ENCODE measurements at regions not wholly inside any gene's neighbourhood (a gene's known extent, or its start where the extent isn't known, plus 50 kb on each side); places are given as distances from the start of the nearest gene placed in this dataset.

GRCh38 chr1:90391126-90391525 is 326.0 kb downstream of the BARHL2 start:
- Histone ChIP-seq H3K4me1 (ENCODE audit: insufficient read depth, low read length) (0 out of 2 replicates have a peak, but pooled peaks cover 5% of the 10 kb centered on the region), H3K36me3 (ENCODE audit: insufficient read depth, low read length) (no peaks in the 10 kb centered on the region), H3K9ac (ENCODE audit: low read depth, low read length) (no peak overlapping the region), H3K9me3 (ENCODE audit: control insufficient read depth, insufficient read depth, low read length) (no peaks in the 10 kb centered on the region)

DNA sequence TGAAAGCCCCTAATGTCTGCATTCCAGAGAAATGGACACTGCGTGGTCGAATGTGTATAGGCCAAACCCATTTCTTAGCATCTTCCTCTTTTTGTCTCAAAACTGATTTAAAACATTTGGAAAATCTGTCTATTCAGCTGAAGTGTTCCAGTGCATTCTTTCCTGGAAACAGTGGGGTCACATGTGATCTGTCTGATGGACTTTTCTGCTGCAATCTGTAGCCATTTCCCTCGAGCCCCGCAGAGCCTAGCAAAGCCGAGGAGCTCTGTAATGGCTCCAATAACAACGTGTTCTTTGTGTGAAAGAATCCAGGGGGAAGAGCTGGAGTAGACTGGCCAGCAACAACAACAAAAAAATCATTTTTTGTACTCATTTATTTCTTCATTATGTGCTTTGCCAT is 329.3 kb downstream of the BARHL2 start:
- H3K4me1 ChIP-seq (ENCODE audit: insufficient read depth, low read length), result peaks cover 8% of the 10 kb centered on the region; the same call in 1 of the 2 replicates

DNA sequence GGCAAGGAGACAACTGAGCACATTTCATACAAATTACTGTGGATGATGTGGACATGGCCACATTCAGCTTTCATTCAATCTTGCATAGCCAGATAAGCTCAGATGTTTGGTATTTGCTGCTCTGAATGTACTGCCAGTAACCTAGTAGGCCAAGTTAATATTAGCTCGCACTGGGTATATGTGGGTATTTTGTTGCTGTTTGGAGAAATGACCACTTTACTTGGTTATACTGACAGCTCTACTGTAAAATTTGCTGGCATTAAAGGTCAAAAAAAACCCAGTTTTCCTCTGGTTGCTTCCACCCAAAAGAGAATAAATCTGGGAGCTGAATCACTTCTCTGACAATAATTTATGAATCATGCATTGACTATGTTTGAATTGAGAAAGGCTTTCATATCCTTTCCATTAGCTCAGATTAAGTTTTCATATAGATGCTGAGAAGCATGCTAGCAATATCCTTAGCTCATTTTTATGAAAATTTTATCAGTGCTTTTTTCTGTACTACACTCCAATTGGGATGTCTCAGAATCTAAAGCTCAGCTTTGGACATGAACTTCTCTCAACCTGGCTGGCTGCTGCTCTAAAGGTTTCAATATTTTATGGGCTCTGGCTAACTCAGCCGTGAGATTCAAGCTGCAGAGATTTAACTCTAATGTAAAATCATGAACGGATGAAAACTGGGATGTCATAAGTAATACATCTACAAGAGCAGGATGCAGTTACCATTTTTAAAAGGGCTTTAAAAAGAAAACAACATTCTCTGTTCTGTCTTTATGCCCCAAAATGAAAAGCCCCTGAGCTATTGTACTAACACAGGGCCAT is 330.0 kb downstream of the BARHL2 start:
- Histone ChIP-seq H3K36me3 (ENCODE audit: insufficient read depth, low read length) (no peaks in the 10 kb centered on the region), H3K4me1 (ENCODE audit: insufficient read depth, low read length) (peaks cover 8% of the 10 kb centered on the region; the same call in 1 of the 2 replicates), H3K9me3 (ENCODE audit: control insufficient read depth, insufficient read depth, low read length) (no peaks in the 10 kb centered on the region), H3K9ac (ENCODE audit: low read depth, low read length) (no peak overlapping the region)

More for the DNA sequence above, 329.3 kb downstream of the BARHL2 start:
- H3K9ac ChIP-seq (ENCODE audit: low read depth, low read length), result no peak overlapping the region
- no peaks in the 10 kb centered on the region for H3K9me3 ChIP-seq (ENCODE audit: control insufficient read depth, insufficient read depth, low read length)
- no peaks in the 10 kb centered on the region for H3K36me3 ChIP-seq (ENCODE audit: insufficient read depth, low read length)

GRCh38 chr1:90384193-90384592 is 332.9 kb downstream of the BARHL2 start:
- peaks cover 3% of the 10 kb centered on the region; the same call in 1 of the 2 replicates for H3K4me1 ChIP-seq (ENCODE audit: insufficient read depth, low read length)
- no peaks in the 10 kb centered on the region for H3K36me3 ChIP-seq (ENCODE audit: insufficient read depth, low read length)
- no peak overlapping the region for H3K9ac ChIP-seq (ENCODE audit: low read depth, low read length)
- H3K9me3 ChIP-seq (ENCODE audit: control insufficient read depth, insufficient read depth, low read length), result no peaks in the 10 kb centered on the region

- H3K9ac ChIP-seq (ENCODE audit: low read depth, low read length), result no peak overlapping the region
Measured at GRCh38 chr1:90382161-90382560, 334.9 kb downstream of the BARHL2 start.

GRCh38 chr1:90381598-90381997 is 335.5 kb downstream of the BARHL2 start:
- H3K9me3 ChIP-seq (ENCODE audit: control insufficient read depth, insufficient read depth, low read length), result no peaks in the 10 kb centered on the region
- H3K4me1 ChIP-seq (ENCODE audit: insufficient read depth, low read length), result peaks cover 3% of the 10 kb centered on the region; the same call in 1 of the 2 replicates
- no peak overlapping the region for H3K9ac ChIP-seq (ENCODE audit: low read depth, low read length)
- H3K36me3 ChIP-seq (ENCODE audit: insufficient read depth, low read length), result no peaks in the 10 kb centered on the region

More at GRCh38 chr1:90382161-90382560, 334.9 kb downstream of the BARHL2 start:
- peaks cover 3% of the 10 kb centered on the region; the same call in 1 of the 2 replicates for H3K4me1 ChIP-seq (ENCODE audit: insufficient read depth, low read length)
- no peaks in the 10 kb centered on the region for H3K36me3 ChIP-seq (ENCODE audit: insufficient read depth, low read length)
- no peaks in the 10 kb centered on the region for H3K9me3 ChIP-seq (ENCODE audit: control insufficient read depth, insufficient read depth, low read length)

- no peaks in the 10 kb centered on the region for H3K4me1 ChIP-seq (ENCODE audit: insufficient read depth, low read length)
- no peaks in the 10 kb centered on the region for H3K36me3 ChIP-seq (ENCODE audit: insufficient read depth, low read length)
- H3K9ac ChIP-seq (ENCODE audit: low read depth, low read length), result no peak overlapping the region
- H3K9me3 ChIP-seq (ENCODE audit: control insufficient read depth, insufficient read depth, low read length), result no peaks in the 10 kb centered on the region
Measured at GRCh38 chr1:90371448-90371813, 345.7 kb downstream of the BARHL2 start.

- H3K4me1 ChIP-seq (ENCODE audit: insufficient read depth, low read length), result no peaks in the 10 kb centered on the region
- H3K36me3 ChIP-seq (ENCODE audit: insufficient read depth, low read length), result no peaks in the 10 kb centered on the region
- no peak overlapping the region for H3K9ac ChIP-seq (ENCODE audit: low read depth, low read length)
- H3K9me3 ChIP-seq (ENCODE audit: control insufficient read depth, insufficient read depth, low read length), result no peaks in the 10 kb centered on the region
Measured at GRCh38 chr1:90370686-90371447, 346.2 kb downstream of the BARHL2 start.

DNA sequence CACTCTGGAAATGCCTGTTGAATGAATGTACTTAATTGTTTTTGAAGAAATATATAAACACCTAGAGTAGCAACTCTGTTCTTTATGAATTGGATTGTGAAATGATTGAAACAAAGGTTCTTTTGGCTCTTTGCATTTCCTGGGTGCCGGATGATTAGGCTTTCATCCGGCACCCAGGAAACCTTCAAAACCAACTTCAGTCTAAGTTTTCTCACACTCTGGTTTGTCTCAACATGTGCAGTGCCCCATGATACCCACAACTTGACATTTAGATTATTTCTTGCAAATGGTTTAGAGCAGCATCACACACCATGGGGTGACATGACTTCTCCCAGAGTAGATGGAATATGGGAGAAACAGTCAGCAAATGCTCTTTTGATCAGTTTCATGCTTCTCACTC is 354.9 kb downstream of the BARHL2 start:
- Histone ChIP-seq H3K9ac (ENCODE audit: low read depth, low read length) (no peak overlapping the region), H3K9me3 (ENCODE audit: control insufficient read depth, insufficient read depth, low read length) (no peaks in the 10 kb centered on the region), H3K4me1 (ENCODE audit: insufficient read depth, low read length) (peaks cover 5% of the 10 kb centered on the region; the same call in 1 of the 2 replicates), H3K36me3 (ENCODE audit: insufficient read depth, low read length) (no peaks in the 10 kb centered on the region)

DNA sequence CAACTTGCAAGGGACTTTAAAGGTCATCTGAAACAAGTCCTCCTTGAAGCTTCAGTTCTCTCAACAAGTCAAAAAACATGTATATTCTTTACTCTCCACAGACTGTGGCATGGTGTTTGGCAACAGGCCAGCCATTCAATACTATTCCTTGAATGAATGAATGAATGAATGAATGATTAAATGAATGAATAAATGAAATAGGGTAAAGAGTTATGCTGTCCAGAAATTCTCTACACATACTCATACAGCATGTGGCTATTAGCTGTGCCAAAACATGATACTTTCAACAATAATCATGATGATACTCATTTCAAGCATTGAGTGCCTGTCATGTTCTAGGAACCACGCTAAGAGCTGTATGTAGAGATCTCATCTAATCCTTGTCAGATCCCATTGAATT is 356.1 kb downstream of the BARHL2 start:
- Histone ChIP-seq H3K9ac (ENCODE audit: low read depth, low read length) (no peak overlapping the region), H3K9me3 (ENCODE audit: control insufficient read depth, insufficient read depth, low read length) (no peaks in the 10 kb centered on the region), H3K4me1 (ENCODE audit: insufficient read depth, low read length) (peaks cover 5% of the 10 kb centered on the region; the same call in 1 of the 2 replicates), H3K36me3 (ENCODE audit: insufficient read depth, low read length) (no peaks in the 10 kb centered on the region)

DNA sequence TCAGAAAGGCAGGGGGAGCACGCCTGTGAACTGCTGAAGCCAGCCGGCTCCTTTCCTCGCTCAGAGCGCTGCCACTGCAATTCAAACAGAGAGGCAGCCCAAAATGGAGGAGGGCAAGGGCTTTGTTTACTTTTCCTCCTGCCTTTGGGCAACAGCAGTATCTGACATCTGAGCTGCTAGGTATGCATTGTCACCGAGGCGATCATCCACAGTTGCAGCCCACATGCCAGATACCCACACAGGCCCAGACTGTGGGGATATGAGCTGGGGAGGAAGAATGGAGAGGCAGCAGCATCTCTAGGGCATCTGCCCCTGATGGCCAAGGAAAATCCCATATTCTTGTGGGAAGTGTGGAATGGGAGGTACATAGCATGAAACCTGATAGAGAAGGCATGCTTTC is 357.1 kb downstream of the BARHL2 start:
- Histone ChIP-seq H3K4me1 (ENCODE audit: insufficient read depth, low read length) (peaks cover 5% of the 10 kb centered on the region; the same call in 1 of the 2 replicates), H3K9me3 (ENCODE audit: control insufficient read depth, insufficient read depth, low read length) (no peaks in the 10 kb centered on the region), H3K36me3 (ENCODE audit: insufficient read depth, low read length) (no peaks in the 10 kb centered on the region), H3K9ac (ENCODE audit: low read depth, low read length) (no peak overlapping the region)

DNA sequence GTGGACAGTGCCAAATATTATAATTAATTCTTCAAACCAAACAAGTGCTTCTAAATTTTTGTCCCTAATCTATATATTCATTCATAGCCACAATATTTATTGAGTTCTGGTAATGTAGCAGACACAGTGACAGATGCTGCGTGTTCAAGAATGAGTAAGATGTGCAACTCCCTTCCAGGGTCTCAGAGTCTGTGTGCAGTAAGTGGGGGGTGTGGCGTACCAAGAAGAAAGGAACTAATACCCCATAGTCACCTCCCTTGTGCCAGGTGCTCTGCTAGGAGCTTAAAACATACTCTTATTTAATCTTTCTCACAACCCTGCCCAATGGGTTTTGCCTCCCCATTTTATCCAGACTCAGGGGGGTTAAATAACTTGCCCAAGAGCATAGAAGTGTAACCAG is 358.7 kb downstream of the BARHL2 start:
- Histone ChIP-seq H3K9me3 (ENCODE audit: control insufficient read depth, insufficient read depth, low read length) (no peaks in the 10 kb centered on the region), H3K4me1 (ENCODE audit: insufficient read depth, low read length) (peaks cover 5% of the 10 kb centered on the region; the same call in 1 of the 2 replicates), H3K9ac (ENCODE audit: low read depth, low read length) (no peak overlapping the region)

GRCh38 chr1:90357995-90358394 is 359.1 kb downstream of the BARHL2 start:
- no peaks in the 10 kb centered on the region for H3K9me3 ChIP-seq (ENCODE audit: control insufficient read depth, insufficient read depth, low read length)
- H3K9ac ChIP-seq (ENCODE audit: low read depth, low read length), result no peak overlapping the region
- H3K36me3 ChIP-seq (ENCODE audit: insufficient read depth, low read length), result no peaks in the 10 kb centered on the region
- H3K4me1 ChIP-seq (ENCODE audit: insufficient read depth, low read length), result peaks cover 5% of the 10 kb centered on the region; the same call in 1 of the 2 replicates

More for the DNA sequence above, 358.7 kb downstream of the BARHL2 start:
- H3K36me3 ChIP-seq (ENCODE audit: insufficient read depth, low read length), result no peaks in the 10 kb centered on the region

DNA sequence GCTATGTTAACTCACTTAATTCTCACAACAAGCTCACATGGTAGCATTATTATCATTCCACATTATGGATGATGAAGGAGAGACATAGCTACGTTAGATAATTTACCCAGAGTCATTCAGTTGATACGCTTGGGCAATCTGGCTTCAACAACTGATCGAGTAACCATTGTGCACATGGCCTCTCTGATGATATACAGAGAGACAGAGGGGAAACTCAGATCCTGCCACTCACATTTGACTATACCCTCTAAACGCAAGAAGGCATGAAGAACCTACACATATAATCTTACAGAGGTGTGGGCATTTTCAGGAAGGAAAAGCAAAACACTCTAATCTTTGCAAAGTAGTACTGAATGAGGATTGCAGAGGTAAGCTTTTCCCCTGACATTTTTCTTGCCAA is 360.1 kb downstream of the BARHL2 start:
- H3K36me3 ChIP-seq (ENCODE audit: insufficient read depth, low read length), result no peaks in the 10 kb centered on the region
- H3K9ac ChIP-seq (ENCODE audit: low read depth, low read length), result no peak overlapping the region
- no peaks in the 10 kb centered on the region for H3K9me3 ChIP-seq (ENCODE audit: control insufficient read depth, insufficient read depth, low read length)
- peaks cover 5% of the 10 kb centered on the region; the same call in 1 of the 2 replicates for H3K4me1 ChIP-seq (ENCODE audit: insufficient read depth, low read length)
